Lung (tissue), 11 donors: ENCODE measurements at regions not wholly inside any gene's neighbourhood (a gene's known extent, or its start where the extent isn't known, plus 50 kb on each side); places are given as distances from the start of the nearest gene placed in this dataset.

Experiments used
- ATAC-seq: fragments of 200-7000 bp; cut with Tn5 transposase; one replicate; pipeline ENCODE4 v1.9.1; 2020; ENCODE audit warnings: moderate number of reproducible peaks; ENCODE audit not compliant: insufficient read depth, low FRiP score
- DNase-seq, 3 donors: peaks; one replicate each; pipeline ENCODE4 v3.0.0-alpha.2; 2013 to 2017
- H3K27ac ChIP-seq, 2 donors: one replicate each; pipeline ENCODE4 v1.5.1; 2013; ENCODE audit warnings: mild to moderate bottlenecking in 2 of 2, moderate library complexity in 2 of 2, control low read depth in 1 of 2, inconsistent platforms in 1 of 2, low read depth in 1 of 2, low read length in 1 of 2
- H3K27me3 ChIP-seq, 3 donors: one replicate each; pipeline ENCODE4 v1.5.1; 2013; ENCODE audit warnings: low read length in 2 of 3; ENCODE audit not compliant: control insufficient read depth in 3 of 3, insufficient read depth in 3 of 3
- H3K36me3 ChIP-seq, 4 donors: one replicate each; pipeline ENCODE4 v1.5.1; 2013; ENCODE audit warnings: low read length in 4 of 4, mild to moderate bottlenecking in 1 of 4, moderate library complexity in 1 of 4; ENCODE audit not compliant: control insufficient read depth in 4 of 4, insufficient read depth in 4 of 4
- H3K4me1 ChIP-seq, 5 donors: one replicate each; pipeline ENCODE4 v1.5.1; 2013; ENCODE audit warnings: low read length in 5 of 5, mild to moderate bottlenecking in 2 of 5, moderate library complexity in 1 of 5; ENCODE audit not compliant: control insufficient read depth in 5 of 5, insufficient read depth in 5 of 5
- H3K4me3 ChIP-seq: one replicate; pipeline ENCODE4 v1.5.1; 2013; ENCODE audit warnings: mild to moderate bottlenecking, control low read depth, moderate library complexity
- H3K9ac ChIP-seq, 2 donors: one replicate each; pipeline ENCODE4 v1.5.1; 2013; ENCODE audit warnings: low read length in 2 of 2, control low read depth in 1 of 2; ENCODE audit not compliant: insufficient read depth in 1 of 2
- H3K9me3 ChIP-seq, 4 donors: one replicate each; pipeline ENCODE4 v1.5.1; 2013; ENCODE audit warnings: low read length in 3 of 4, mild to moderate bottlenecking in 1 of 4, moderate library complexity in 1 of 4; ENCODE audit not compliant: control insufficient read depth in 4 of 4, insufficient read depth in 3 of 4
- WGBS, 2 donors: extraction: QIAGEN DNeasy Blood & Tissue Kit; methylation state at CpG; one replicate each; pipeline ENCODE4 v1.1.7; 2013; 5-methylcytosine and 5-hydroxymethylcytosine counted together
- TF ChIP-seq, protein P1 (sequence below): IDR thresholded peaks from 2 replicates; pipeline ENCODE4 v1.5.1; 2012; ENCODE audit warnings: mild to moderate bottlenecking; ENCODE audit errors: control extremely low read depth, extremely low read depth
- donor health status: control.
- donor health status: control.
- donor health status: Bipolar disorder and iron deficiency.
- donor health status: healthy.
- donor health status: DM: yes; HTN: yes; CAD: no.

- H3K27me3 ChIP-seq = no peaks in the 10 kb centered on the region
- no peak overlapping the region for H3K4me3 ChIP-seq
- H3K36me3 ChIP-seq = no peaks in the 10 kb centered on the region
- DNase-seq = no peak
- 80 to 91% methylated on average over 4 of the region's 4 CpGs for WGBS, 2 donors
- H3K9me3 ChIP-seq = no peaks in the 10 kb centered on the region
- TF ChIP-seq, protein P1, sequence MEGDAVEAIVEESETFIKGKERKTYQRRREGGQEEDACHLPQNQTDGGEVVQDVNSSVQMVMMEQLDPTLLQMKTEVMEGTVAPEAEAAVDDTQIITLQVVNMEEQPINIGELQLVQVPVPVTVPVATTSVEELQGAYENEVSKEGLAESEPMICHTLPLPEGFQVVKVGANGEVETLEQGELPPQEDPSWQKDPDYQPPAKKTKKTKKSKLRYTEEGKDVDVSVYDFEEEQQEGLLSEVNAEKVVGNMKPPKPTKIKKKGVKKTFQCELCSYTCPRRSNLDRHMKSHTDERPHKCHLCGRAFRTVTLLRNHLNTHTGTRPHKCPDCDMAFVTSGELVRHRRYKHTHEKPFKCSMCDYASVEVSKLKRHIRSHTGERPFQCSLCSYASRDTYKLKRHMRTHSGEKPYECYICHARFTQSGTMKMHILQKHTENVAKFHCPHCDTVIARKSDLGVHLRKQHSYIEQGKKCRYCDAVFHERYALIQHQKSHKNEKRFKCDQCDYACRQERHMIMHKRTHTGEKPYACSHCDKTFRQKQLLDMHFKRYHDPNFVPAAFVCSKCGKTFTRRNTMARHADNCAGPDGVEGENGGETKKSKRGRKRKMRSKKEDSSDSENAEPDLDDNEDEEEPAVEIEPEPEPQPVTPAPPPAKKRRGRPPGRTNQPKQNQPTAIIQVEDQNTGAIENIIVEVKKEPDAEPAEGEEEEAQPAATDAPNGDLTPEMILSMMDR = no peak
- peaks cover 0 to 2% (median 0%) of the 10 kb centered on the region in 5 donors for H3K4me1 ChIP-seq
- no peak for ATAC-seq
- no peak overlapping the region for H3K27ac ChIP-seq
- H3K9ac ChIP-seq = no peak overlapping the region
Measured at GRCh38 chr4:145352438-145353145, 129.1 kb upstream of the SMAD1 start.

GRCh38 chr4:145351922-145352321, 129.7 kb upstream of the SMAD1 start:
- 85 to 95% methylated on average over 1 of the region's 1 CpG for WGBS, 2 donors
- no peak overlapping the region for H3K4me3 ChIP-seq
- DNase-seq = no peak
- TF ChIP-seq, protein P1 = no peak
- no peak overlapping the region for H3K9ac ChIP-seq
- ATAC-seq = no peak
- peaks cover 0 to 2% (median 0%) of the 10 kb centered on the region in 5 donors for H3K4me1 ChIP-seq
- H3K9me3 ChIP-seq = no peaks in the 10 kb centered on the region
- no peaks in the 10 kb centered on the region for H3K36me3 ChIP-seq
- no peaks in the 10 kb centered on the region for H3K27me3 ChIP-seq
- H3K27ac ChIP-seq = no peak overlapping the region

DNA sequence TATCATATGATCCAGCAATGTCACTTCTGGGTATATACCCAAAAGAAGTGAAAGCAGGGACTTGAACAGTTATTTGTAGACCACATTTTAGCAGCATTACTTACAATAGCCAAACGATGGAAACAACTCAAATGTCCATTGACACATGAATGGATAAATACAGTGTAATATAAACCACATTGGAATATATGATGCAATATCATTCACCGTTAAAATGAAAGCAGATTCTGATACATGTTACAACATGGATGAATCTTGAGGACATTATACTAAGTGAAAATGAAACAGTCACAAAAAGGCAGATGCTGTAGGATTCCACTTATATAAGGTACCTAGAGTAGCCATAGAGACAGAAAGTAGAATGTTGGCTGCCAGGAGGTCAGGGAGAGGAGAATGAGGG, 130.5 kb upstream of the SMAD1 start:
- Histone ChIP-seq H3K27ac (no peak overlapping the region), H3K4me1 (peaks cover 0 to 2% (median 0%) of the 10 kb centered on the region in 5 donors), H3K4me3 (no peak overlapping the region), H3K9me3 (no peaks in the 10 kb centered on the region), H3K27me3 (no peaks in the 10 kb centered on the region), H3K36me3 (no peaks in the 10 kb centered on the region), H3K9ac (no peak overlapping the region)
- ATAC-seq (no peak), DNase-seq (no peak)
- TF ChIP-seq, protein P1 = no peak
- 77 to 82% methylated on average over 2 of the region's 2 CpGs for WGBS, 2 donors

GRCh38 chr4:145348291-145348690, 133.4 kb upstream of the SMAD1 start:
- TF ChIP-seq, protein P1 = no peak
- Histone ChIP-seq H3K9me3 (no peaks in the 10 kb centered on the region), H3K4me1 (peaks cover 0 to 5% (median 0%) of the 10 kb centered on the region in 5 donors), H3K4me3 (no peak overlapping the region), H3K9ac (no peak overlapping the region), H3K36me3 (no peaks in the 10 kb centered on the region), H3K27me3 (no peaks in the 10 kb centered on the region), H3K27ac (no peak overlapping the region)
- ATAC-seq (no peak), DNase-seq (no peak)
- WGBS, 2 donors = 92% methylated on average over 4 of the region's 4 CpGs
